Erythroblast (primary cell): ENCODE measurements at regions not wholly inside any gene's neighbourhood (a gene's known extent, or its start where the extent isn't known, plus 50 kb on each side); places are given as distances from the start of the nearest gene placed in this dataset.

Experiments
- GATA1 ChIP-seq: IDR thresholded peaks from 2 replicates; pipeline ENCODE4 v1.6.1; 2011; ENCODE audit warnings: low read depth, mild to moderate bottlenecking, control low read depth, low read length, moderate library complexity
- POLR2A ChIP-seq: IDR thresholded peaks from 2 replicates; pipeline ENCODE4 v1.6.1; 2011; ENCODE audit warnings: mild to moderate bottlenecking, low read length

GRCh38 chr18:67154979-67155378, 361.5 kb downstream of the DSEL start:
- TF ChIP-seq POLR2A (no peak), GATA1 (no peak)
